GM18517 (cell line): ENCODE measurements at regions not wholly inside any gene's neighbourhood (a gene's known extent, or its start where the extent isn't known, plus 50 kb on each side); places are given as distances from the start of the nearest gene placed in this dataset.
"Not testable (repeated sequence)": the region's sequence is repeated elsewhere in the genome, so short reads cannot be mapped to it uniquely, and the experiment has no call there.

Experiments used
- ATAC-seq: cut with Tn5 transposase; IDR thresholded peaks from one replicate; pipeline ENCODE4 v1.9.1; 2021; ENCODE audit warnings: mild to moderate bottlenecking, moderate library complexity; ENCODE audit not compliant: unreplicated experiment

DNA sequence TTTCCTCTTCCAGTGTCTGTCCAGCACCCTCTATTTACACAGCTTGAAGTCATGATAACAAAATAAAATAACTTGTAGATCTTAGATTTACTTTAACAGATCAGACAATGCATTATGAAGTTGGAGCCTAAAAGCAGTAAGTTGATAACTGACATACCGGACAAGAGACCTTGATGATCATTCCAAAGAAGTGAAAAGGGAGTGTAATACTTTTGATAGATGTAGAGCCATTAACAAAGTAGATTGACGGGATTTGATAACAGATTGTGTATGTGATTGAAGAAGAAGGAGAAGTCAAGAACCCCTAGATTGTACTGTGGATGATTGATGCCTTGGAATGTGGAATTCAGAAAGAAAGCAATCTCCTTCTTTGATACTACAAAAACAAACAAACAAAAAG is 403.8 kb upstream of the MGAT4C start:
- ATAC-seq = no peak

DNA sequence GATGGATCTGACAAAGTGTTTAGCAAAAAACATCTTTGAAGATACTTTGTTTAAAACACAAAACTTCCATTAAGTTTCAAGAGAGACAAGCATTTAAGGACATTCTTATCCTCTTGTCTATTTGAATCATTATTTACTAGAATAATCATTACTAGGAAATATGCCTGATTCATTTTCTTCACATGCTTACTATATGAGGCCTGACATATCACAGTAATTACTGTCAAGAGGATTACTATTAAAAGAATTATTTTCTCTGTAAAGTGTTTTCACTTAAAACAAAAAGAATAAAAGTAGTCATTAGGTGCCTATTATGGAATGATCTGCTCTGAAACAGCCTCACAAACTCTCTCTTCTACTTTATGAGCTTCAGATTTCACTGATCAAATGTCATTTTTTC is 402.1 kb upstream of the MGAT4C start:
- no peak for ATAC-seq

DNA sequence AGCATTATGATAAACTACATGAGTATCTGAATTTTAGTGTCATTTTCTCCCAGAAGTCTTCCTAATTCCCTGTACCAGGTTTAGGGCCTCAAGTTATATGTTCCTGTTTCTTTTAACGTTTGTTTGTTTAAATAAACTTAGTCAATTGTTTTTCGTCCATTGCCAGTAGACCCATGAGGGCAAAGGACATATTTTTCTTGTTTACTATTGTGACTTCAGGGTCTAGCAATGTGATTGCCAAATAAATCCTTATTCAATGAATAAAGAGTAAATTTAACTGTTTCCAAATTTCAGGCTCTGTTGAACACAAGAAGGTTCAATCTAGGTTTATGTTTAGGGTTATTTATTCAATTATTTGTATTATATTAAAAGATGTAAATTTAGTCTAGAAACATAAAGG is 391.6 kb upstream of the MGAT4C start:
- no peak for ATAC-seq

DNA sequence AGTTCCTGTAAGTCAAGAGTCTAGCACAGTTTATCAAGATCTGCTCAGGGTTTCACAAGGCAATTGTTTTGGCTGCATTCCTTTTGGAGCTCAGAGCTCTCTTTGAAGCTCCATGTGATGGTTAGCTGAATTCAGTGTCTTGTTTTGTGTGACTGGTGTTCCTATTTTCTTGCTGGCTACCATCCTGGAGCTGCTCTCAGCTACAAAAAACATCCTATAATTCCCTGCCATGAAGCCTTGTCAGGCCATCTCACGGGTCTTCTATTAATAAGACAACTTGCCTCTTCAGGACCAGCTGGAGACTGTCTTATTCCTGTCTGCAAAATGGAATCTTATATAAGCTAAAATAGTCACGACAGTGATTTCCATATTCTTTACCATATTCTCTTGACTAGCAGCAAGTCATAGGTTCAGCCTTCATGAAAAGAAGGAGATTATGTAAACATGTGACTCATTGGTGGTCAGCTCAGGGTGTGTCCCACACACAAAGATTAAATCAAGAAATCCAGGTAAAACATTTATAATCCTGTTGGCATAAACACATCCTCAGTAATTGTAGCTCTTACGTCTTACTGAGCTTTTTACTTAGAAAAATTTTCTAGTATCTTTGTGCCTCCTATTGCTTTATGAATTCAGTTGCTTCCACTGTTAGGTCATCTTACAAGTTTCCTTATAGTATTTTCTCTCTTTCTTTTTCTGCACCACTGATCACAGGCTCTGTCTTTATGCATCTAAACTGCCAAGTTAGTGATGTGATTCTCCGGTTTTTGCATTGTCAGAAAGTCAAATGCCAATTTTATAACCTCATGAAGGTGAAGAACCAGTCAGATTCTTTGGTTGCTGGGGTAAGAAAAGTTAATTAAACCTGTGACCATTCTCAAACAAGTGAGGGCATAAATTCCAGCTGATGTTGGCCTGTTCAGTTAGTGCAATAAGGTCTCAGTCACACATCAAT is 378.5 kb upstream of the MGAT4C start:
- no peak for ATAC-seq

DNA sequence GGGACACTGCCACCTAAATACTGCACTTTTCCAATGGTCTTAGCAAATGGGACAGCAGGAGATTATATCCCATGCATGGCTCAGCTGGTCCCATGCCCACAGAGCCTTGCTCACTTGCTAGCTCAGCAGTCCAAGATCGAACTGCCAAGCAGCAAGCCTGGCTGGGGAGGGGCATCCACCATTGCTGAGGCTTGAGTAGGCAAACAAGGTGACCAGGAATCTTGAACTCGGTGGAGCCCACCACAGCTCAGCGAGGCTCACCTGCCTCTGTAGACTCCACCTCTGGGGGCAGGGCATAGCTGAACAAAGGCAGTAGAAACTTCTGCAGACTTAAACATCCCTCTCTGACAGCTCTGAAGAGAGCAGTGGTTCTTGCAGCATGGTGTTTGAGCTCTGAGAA is 370.8 kb upstream of the MGAT4C start:
- no peak for ATAC-seq

DNA sequence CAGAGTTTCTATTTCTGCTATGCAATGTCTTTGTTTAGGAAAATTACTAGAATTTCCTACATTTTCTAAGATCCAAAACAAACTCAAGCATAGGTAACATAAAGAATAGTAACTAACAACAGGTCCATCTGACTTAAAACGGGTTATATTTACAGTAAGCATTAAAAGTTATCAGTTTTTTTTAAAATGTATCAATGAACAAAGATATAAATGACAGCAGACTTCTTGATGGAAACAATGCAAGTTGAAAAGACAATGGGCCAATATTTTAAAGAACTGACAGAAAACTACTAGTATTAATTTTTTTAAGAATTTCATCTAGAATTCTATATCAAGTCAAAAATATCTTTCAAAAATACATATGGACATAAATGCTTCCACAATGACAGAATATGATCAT is 367.1 kb upstream of the MGAT4C start:
- no peak for ATAC-seq

DNA sequence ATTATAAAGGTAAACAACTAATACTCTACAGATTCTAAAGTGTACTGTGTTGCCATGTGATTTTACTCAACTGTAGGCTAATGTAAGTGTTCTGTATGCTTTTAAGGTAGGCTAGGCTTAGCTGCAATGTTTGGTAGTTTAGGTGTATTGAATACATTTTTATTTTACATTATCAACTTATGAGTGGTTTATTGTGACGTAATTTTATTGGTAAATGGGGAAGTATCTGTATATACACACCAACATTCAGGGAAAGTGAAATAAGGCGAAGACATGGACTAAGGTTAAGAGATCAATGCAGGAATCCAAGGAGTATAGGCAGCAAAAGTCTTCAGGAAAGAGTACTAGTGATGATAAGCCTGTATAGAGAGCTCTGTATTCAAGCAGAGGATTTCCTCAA is 365.8 kb upstream of the MGAT4C start:
- no peak for ATAC-seq

DNA sequence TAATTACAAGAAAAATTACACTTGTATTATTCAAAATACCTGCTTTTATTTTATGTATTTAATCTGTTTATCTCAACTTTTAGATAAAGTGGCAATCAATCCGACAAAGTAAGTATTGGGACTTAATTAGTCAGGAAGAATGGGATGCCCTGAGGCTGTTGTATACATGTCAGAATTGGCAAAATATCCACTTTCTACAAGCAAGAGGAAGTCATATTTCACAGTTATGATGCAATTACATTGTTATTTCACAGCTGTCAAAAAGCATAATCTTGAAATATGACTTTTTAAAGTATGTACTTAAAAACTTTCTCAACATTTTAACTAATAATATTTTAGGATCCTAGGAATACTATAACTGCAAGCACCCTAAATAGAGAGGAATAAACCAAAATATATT is 357.1 kb upstream of the MGAT4C start:
- ATAC-seq = no peak

DNA sequence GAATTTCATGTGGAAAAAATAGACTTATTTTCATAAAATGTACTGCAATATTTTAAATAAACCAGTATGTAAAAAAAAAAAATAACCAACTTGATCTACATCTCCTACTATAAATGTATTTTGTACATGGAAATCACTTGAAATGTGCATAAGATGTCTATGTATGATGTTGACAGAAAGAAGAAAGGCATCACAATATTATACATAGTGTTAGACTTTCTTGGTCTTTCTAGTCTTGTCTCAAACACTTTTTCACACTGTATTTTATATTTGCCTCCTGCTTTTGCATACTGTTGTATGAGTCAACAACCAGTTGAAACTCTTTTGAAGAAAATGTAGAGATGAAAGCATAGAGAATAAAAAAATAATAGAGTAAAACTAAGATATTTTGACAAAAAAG is 352.4 kb upstream of the MGAT4C start:
- ATAC-seq = no peak

DNA sequence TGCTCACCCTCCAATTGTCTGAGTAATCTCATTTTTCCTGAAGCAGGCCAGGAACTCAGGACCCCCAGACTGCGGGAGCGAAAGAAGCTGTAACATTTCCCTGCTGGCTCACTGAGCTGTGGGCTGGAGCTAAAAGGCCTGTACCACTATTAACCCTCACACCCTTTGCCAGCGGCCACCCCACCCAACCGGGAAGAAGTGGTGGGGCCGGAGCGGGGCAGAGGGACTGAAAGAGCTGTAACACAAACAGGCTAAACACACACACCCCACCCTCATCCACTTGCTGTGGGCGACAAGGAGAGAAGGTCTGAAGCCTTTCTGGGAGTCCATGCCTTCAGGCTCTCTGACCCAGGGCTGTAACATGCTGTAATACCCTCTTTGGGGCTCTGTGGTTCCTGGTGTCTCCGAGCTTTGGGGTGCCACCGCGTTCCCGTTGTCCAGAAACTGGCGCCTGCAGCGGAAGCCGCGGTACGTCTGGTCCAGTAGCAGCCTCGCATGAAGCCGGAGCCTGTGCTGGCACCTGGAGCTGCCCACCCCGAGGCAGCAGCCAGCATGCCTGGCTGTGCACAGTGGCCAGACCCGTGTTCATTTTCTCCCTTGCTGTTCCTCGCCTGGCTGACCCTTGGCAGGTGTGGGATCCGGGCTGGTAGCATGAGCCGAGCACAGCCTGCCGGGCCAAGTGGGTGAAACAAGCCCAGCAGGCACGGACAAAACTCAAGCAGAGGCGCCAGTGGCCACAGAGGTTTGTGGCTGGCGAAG is 345.5 kb upstream of the MGAT4C start:
- no peak for ATAC-seq

DNA sequence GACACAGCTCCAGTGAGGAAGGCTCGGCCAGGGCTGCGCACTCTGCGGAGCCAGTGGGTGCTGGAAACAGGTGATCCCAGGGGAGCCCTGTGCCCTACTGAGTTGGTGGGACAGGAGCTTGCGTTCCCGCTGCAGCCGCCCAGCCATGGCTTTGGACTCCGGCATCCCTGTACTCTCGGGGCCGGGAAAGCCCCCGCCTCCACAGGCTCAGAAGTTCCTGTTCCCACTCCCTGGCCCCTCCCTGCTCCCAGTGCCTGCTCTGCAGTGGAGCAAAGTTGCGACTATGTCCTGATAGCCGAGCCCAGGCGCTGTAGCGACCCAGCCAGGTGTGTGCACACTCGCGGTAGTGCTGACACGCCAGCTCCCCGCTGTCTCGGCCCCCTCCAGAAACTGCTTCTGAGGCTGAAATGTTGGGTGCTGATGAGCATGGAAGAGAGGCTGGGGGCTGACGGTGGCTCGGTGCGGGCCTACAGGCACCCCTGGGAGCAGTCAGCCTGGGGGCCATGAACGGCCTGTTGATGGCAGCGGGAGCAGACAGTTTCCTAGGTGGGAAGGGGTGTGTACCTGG is 344.6 kb upstream of the MGAT4C start:
- no peak for ATAC-seq

DNA sequence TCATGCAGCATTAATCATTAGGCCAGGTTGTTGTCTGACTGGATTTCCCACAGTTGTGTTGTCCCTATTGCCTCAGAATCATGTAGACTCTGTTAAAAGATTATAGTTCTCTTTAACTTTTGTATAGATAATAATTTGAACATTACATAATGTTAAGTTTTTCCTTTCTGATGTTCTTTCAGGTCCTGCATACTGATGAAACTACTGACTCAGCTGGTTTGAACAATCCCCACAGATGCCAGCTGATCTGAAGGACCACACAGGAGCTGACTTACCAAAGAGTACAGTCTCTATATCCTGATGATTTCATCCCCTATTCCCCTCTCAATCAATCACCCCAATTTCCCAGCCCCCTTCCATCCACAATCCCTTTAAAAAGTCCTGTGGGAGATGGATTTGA is 341.2 kb upstream of the MGAT4C start:
- no peak for ATAC-seq

DNA sequence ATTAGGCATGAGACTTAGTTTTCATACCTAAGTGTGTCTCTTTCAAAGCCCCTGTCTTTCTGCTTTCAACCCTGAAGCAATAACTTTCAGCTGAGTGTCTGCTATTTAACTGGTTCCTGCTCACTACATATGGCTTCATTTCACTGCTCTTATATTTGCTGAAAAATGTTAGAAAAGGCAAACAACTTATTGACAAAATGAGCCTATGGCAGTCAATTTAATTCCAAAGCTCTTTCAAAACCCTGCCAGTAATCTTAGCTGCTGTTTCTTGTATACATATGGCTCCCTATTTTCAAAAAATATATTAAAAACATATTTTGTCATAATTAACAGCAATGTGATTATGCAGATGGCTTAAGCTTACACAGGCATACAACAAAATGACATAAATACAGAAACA is 334.1 kb upstream of the MGAT4C start:
- no peak for ATAC-seq

DNA sequence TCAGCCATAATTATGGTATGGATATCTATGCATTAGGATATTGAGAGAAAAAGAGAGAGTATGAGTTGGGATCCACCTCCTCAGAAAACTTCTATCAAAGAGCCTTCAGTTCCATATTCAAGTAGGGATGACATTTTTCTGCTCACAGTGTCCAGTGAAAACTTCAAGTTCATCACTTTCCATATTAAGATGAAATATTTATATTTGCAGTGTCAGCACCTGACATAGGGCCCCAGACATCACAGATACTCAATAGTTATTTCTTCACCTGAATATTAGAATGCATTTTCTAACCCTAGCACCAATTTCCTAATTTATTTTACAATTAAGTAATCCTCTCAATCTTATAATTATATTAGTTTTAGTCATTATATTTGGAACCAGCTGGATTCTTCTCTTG is 318.0 kb upstream of the MGAT4C start:
- ATAC-seq = no peak

DNA sequence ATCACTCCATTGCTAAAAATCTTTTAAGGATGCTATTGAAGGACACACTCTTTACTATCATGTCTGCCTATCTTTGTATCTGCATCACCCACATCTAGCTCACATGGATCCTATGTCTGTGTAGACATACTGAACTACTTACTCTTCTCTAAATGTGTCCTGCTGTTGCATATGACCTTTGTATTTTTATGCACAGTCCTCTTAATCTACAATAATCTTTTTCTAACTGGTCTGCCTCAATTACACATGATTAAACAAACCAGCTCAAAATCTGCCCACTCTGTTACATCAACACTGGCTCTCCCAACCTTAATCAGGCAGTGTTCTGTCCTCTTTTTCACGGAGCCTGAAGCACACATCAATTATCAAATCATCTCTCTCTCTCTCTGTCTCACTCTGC is 316.3 kb upstream of the MGAT4C start:
- no peak for ATAC-seq

DNA sequence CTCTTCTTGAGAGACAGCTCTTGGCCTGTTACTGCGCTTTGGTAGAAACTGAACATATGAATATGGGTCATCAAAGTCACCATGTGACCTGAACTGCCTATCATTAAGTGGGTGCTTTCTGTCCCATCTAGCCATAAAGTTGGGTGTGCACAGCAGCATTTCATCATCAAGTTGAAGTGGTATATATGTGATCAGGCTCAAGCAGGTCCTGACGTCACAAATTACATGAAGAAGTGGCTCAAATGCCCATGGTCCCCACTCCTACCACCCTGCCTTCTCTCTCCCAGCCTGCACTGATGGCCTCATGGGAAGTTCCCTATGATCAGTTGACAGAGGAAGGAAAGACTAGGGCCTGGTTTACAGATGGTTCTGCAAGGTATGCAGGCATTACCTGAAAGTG is 308.8 kb upstream of the MGAT4C start:
- ATAC-seq = no peak

DNA sequence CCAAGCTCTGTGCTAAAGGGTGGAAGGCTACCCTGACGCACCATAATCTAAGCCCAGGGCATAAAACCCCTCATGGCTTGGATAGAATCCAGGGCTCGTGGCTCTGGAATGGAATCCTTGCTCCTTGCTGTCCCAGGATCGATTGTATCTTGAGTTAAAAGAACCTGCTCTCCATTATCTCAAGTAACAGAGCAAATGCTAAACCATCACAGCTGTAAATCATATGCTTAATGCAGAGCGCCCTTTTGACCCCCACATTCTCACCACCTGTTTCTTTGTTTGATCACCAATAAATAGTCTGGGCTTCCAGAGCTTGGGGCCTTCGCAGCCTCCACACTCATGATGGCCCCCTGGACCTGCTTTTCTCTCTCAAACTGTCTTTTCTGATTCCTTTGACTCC is 299.3 kb upstream of the MGAT4C start:
- not testable (repeated sequence) for ATAC-seq

DNA sequence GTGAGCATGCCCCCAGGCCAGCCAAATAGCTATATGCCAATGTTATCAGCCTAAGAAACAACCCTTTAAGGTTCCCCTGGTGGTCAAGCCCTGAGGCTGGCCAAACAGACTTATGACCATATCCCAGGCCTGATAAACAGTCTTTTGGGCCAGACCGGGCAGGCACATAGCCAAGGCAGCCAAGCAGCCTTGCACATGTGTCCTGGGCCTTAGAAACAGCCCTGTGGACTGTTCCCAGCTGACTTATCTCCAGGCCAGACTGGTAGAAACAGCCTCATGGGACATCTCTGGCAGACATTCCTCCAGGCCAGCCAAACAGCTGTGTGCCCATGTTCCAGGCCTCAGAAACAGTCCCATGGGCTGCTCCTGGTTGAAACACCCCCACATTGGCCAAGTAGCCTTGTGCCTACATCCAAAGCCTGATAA is 295.0 kb upstream of the MGAT4C start:
- ATAC-seq = no peak

DNA sequence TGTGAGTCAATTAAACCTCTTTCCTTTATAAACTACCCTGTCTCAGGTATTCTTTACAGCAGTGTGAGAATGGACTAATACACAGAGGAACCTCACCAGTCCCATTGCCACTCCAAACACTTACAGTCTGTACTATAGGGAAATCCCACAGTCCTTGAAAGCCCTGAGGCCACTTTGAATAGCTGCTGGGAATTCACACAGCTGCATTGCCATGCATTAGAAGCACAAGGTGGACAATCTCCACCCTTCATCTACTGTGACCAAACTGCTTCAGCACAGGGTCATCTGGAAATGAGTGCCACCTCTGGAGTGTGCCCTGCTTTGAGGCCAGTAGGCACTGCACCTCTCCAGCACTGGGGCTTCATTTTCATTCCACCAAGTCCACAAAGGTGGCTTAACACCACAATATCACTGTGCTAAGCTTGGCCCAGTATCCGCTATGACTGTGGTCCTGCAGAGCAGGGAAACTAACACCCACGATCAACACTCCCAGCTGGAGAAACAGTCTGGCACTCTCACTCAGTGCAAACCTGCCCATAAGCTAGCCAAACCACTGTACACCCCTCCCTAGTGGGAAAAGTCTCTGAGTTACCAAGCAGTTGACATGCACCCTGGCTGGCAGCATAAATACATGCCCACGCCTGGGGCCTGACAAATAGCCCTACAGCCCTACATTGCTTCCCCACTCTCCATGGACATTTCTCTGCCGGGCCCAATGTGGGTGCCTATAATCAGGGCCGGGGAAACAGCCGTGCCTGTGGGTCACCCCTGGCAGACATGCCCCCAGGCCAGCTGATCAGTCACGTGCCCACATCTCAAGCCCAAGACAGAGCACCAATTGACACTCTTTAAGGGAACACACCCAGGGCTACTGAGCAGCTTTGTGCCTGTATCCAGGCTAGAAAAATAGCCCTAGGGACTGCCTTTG is 294.3 kb upstream of the MGAT4C start:
- ATAC-seq = no peak

DNA sequence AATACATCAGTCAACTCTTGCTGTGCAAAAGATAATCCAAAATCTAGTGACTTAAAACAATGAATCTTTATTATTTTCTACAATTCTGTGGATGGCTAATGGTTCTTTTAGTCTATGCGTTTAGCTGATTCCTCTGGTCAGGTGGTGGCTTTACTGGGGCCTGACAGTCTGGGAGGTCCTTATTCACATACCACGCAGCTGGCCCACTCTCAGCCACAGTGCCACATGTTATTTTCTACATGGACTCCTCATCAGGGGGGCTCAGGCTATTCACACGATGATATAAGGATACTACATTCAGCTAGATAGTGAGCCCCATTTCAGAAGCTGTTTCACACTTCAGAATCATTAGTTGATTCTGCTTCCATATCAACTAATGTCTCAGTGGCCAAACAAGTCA is 287.5 kb upstream of the MGAT4C start:
- no peak for ATAC-seq
